OCI-LY1 (cell line): ENCODE measurements at regions not wholly inside any gene's neighbourhood (a gene's known extent, or its start where the extent isn't known, plus 50 kb on each side); places are given as distances from the start of the nearest gene placed in this dataset.

Experiments
- H2AFZ ChIP-seq: fragments of 200-600 bp; sonication (generic), shearing (Covaris generic); 2 replicates; pipeline ENCODE4 v1.6.0; 2014; ENCODE audit warnings: antibody characterized with exemption, mild to moderate bottlenecking, low read length
- H3F3A ChIP-seq: fragments of 200-600 bp; sonication (generic), shearing (Covaris generic); 2 replicates; pipeline ENCODE4 v1.6.0; 2014; ENCODE audit warnings: mild to moderate bottlenecking, antibody characterized with exemption, low read length, moderate library complexity; ENCODE audit not compliant: insufficient read depth
- H3K27ac ChIP-seq: fragments of 200-600 bp; sonication (generic); 2 replicates; pipeline ENCODE4 v1.5.1; 2014; ENCODE audit warnings: low read length, mixed run types, mild to moderate bottlenecking, low read depth; ENCODE audit not compliant: poor library complexity, severe bottlenecking
- H3K27me3 ChIP-seq: fragments of 200-600 bp; sonication (generic); 2 replicates; pipeline ENCODE4 v1.6.0; 2014; ENCODE audit warnings: antibody characterized with exemption, mild to moderate bottlenecking, low read length, moderate library complexity; ENCODE audit not compliant: insufficient read depth
- H3K36me3 ChIP-seq: fragments of 200-600 bp; sonication (generic); 2 replicates; pipeline ENCODE4 v1.6.1; 2014; ENCODE audit warnings: mild to moderate bottlenecking, antibody characterized with exemption, low read length, moderate library complexity, mixed read lengths; ENCODE audit not compliant: insufficient read depth
- H3K4me1 ChIP-seq: fragments of 200-600 bp; sonication (generic); 2 replicates; pipeline ENCODE4 v1.5.1; 2014; ENCODE audit warnings: mild to moderate bottlenecking, low read length, moderate library complexity; ENCODE audit not compliant: insufficient read depth, severe bottlenecking
- H3K4me2 ChIP-seq: fragments of 200-600 bp; sonication (generic), shearing (Covaris generic); 2 replicates; pipeline ENCODE4 v1.6.1; 2014; ENCODE audit warnings: low read length
- H3K4me3 ChIP-seq: fragments of 200-600 bp; sonication (generic); 2 replicates; pipeline ENCODE4 v1.5.1; 2014; ENCODE audit warnings: low read length, low read depth, mild to moderate bottlenecking, mixed read lengths; ENCODE audit not compliant: poor library complexity, severe bottlenecking
- H3K79me2 ChIP-seq: fragments of 200-600 bp; shearing (Covaris generic); 2 replicates; pipeline ENCODE4 v1.6.1; 2016; ENCODE audit warnings: mixed run types, low read length, mixed read lengths; ENCODE audit not compliant: insufficient read depth
- H3K9ac ChIP-seq: fragments of 200-600 bp; sonication (generic), shearing (Covaris generic); 2 replicates; pipeline ENCODE4 v1.6.1; 2014; ENCODE audit warnings: mild to moderate bottlenecking, low read length, mixed read lengths
- H3K9me2 ChIP-seq: fragments of 200-600 bp; sonication (generic), shearing (Covaris generic); 2 replicates; pipeline ENCODE4 v1.6.1; 2014; ENCODE audit warnings: low read depth, mild to moderate bottlenecking, low read length, mixed read lengths
- H3K9me3 ChIP-seq: fragments of 200-600 bp; shearing (Covaris generic); 2 replicates; pipeline ENCODE4 v1.6.1; 2014; ENCODE audit warnings: low read length, mixed read lengths
- H4K20me1 ChIP-seq: fragments of 200-600 bp; sonication (generic), shearing (Covaris generic); 2 replicates; pipeline ENCODE4 v1.6.0; 2016; ENCODE audit warnings: mild to moderate bottlenecking, low read length; ENCODE audit not compliant: insufficient read depth
- EZH2 ChIP-seq: fragments of 200-600 bp; sonication (generic), shearing (Covaris generic); IDR thresholded peaks from 2 replicates; pipeline ENCODE4 v1.8.0; 2017; ENCODE audit warnings: borderline replicate concordance, mixed run types, mild to moderate bottlenecking, antibody characterized with exemption, low read length, moderate library complexity, mixed read lengths
- TF ChIP-seq, protein P1 (sequence below): fragments of 200-600 bp; sonication (generic), shearing (Covaris generic); IDR thresholded peaks from 2 replicates; pipeline ENCODE4 v1.5.1; 2017; ENCODE audit warnings: mild to moderate bottlenecking, antibody characterized with exemption, low read length, moderate library complexity, mixed read lengths

DNA sequence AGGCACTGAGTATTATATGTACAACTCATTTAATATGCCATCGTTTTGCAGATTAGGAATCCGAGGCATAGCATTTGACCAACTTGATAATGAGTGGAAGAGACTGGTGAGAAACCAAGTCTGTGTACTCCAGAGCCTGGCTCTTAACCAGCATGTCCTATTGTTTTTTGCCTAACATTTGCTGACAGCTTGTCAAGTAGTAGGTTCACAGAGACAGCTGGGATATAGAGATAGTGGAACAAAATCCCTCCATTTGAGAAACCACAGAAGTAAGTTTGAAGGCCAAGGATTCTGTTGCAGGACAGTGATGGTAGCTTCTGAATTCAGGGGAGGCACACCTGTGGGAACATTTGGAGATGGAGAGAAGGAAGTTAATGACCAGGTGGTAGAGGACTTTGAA lies 206.9 kb upstream of the PRPS1L1 start:
- Histone ChIP-seq H3K9ac (no peak overlapping the region), H3K36me3 (no peaks in the 10 kb centered on the region), H4K20me1 (no peaks in the 10 kb centered on the region), H3K27ac (no peak overlapping the region), H3K79me2 (no peaks in the 10 kb centered on the region), H3K27me3 (no peaks in the 10 kb centered on the region), H3K4me3 (no peak overlapping the region), H3K9me2 (no peaks in the 10 kb centered on the region), H3K9me3 (no peaks in the 10 kb centered on the region), H3K4me1 (no peaks in the 10 kb centered on the region), H3K4me2 (no peak overlapping the region), H2AFZ (no peak overlapping the region), H3F3A (no peaks in the 10 kb centered on the region)
- TF ChIP-seq, protein P1, sequence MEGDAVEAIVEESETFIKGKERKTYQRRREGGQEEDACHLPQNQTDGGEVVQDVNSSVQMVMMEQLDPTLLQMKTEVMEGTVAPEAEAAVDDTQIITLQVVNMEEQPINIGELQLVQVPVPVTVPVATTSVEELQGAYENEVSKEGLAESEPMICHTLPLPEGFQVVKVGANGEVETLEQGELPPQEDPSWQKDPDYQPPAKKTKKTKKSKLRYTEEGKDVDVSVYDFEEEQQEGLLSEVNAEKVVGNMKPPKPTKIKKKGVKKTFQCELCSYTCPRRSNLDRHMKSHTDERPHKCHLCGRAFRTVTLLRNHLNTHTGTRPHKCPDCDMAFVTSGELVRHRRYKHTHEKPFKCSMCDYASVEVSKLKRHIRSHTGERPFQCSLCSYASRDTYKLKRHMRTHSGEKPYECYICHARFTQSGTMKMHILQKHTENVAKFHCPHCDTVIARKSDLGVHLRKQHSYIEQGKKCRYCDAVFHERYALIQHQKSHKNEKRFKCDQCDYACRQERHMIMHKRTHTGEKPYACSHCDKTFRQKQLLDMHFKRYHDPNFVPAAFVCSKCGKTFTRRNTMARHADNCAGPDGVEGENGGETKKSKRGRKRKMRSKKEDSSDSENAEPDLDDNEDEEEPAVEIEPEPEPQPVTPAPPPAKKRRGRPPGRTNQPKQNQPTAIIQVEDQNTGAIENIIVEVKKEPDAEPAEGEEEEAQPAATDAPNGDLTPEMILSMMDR: no peak
- TF ChIP-seq EZH2: no peak

DNA sequence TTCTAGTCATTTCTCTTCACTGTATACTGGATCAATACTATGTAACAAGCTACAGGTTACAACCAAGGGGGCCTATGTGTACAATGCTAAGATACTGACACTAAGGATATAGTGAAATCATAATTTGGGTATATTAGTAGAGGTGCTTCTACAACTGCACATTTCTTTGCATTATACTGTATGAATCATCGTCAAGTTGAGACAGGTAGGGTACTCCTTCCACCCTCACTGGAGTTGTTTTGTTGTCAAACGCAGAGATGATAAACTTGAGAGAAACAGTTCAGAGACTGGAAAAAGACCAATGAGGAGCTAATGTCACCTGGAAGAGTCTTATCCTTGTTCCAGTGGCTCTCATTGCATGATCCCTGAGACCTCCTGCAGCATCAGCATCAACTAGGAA lies 208.2 kb upstream of the PRPS1L1 start:
- Histone ChIP-seq H3K9ac (no peak overlapping the region), H3K9me3 (no peaks in the 10 kb centered on the region), H3K4me1 (no peaks in the 10 kb centered on the region), H2AFZ (no peak overlapping the region), H3F3A (no peaks in the 10 kb centered on the region), H3K36me3 (no peaks in the 10 kb centered on the region), H3K27ac (no peak overlapping the region), H3K79me2 (no peaks in the 10 kb centered on the region), H3K9me2 (no peaks in the 10 kb centered on the region), H3K4me3 (no peak overlapping the region), H3K4me2 (no peak overlapping the region), H4K20me1 (no peaks in the 10 kb centered on the region), H3K27me3 (no peaks in the 10 kb centered on the region)
- TF ChIP-seq EZH2: no peak
- TF ChIP-seq, protein P1: no peak

DNA sequence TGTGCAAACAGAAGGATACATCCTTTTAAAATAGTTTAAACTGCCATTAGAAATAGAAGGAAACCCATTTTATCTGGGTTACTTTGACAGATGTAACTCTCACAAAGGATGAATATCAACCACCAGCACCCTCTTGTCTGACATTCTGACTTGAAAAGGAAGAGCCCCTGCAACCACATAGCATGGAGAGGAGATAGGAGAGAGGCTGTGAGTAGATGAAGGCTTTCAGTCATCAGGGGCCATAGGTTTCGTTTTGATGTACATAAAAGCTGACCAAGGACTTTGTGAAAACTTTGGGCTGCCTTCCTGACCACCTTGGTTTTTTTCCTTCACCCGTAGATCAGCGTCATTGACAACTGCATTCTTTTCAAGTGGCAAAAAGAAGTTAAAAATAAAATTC lies 211.6 kb upstream of the PRPS1L1 start:
- no peak overlapping the region for H3K9ac ChIP-seq
- H3K4me2 ChIP-seq: no peak overlapping the region
- no peaks in the 10 kb centered on the region for H3K27me3 ChIP-seq
- TF ChIP-seq, protein P1: no peak
- TF ChIP-seq EZH2: no peak
- H3K4me3 ChIP-seq: no peak overlapping the region
- no peaks in the 10 kb centered on the region for H3F3A ChIP-seq
- H3K9me3 ChIP-seq: no peaks in the 10 kb centered on the region
- no peaks in the 10 kb centered on the region for H4K20me1 ChIP-seq
- no peaks in the 10 kb centered on the region for H3K36me3 ChIP-seq
- H3K4me1 ChIP-seq: no peaks in the 10 kb centered on the region
- no peaks in the 10 kb centered on the region for H3K9me2 ChIP-seq
- H3K27ac ChIP-seq: no peak overlapping the region
- H3K79me2 ChIP-seq: no peaks in the 10 kb centered on the region
- H2AFZ ChIP-seq: no peak overlapping the region
